WI38 (cell line): ENCODE measurements at regions not wholly inside any gene's neighbourhood (a gene's known extent, or its start where the extent isn't known, plus 50 kb on each side); places are given as distances from the start of the nearest gene placed in this dataset.

ENCODE experiments used
- H3K4me3 ChIP-seq: 2 replicates; pipeline ENCODE4 v1.5.1; 2011; ENCODE audit warnings: low read depth, mild to moderate bottlenecking, control low read depth, low read length
- CTCF ChIP-seq: IDR thresholded peaks from 2 replicates; pipeline ENCODE4 v1.5.1; 2012; ENCODE audit warnings: low read depth, mild to moderate bottlenecking, control low read depth, low read length

- TF ChIP-seq CTCF, result no peak
- no peak overlapping the region for H3K4me3 ChIP-seq
Observed at GRCh38 chr12:105729926-105730325, 399.4 kb downstream of the C12orf75 start.

GRCh38 chr12:105733579-105733978, 403.1 kb downstream of the C12orf75 start:
- no peak overlapping the region for H3K4me3 ChIP-seq
- TF ChIP-seq CTCF, result no peak

- TF ChIP-seq CTCF, result no peak
- no peak overlapping the region for H3K4me3 ChIP-seq
Observed at GRCh38 chr12:105736498-105736897, 402.3 kb downstream of the NUAK1 start.

- TF ChIP-seq CTCF, result no peak
- no peak overlapping the region for H3K4me3 ChIP-seq
Observed at GRCh38 chr12:105738051-105738450, 400.7 kb downstream of the NUAK1 start.

GRCh38 chr12:105740369-105740768, 398.4 kb downstream of the NUAK1 start:
- H3K4me3 ChIP-seq, result no peak overlapping the region
- no peak for TF ChIP-seq CTCF

- no peak for TF ChIP-seq CTCF
- no peak overlapping the region for H3K4me3 ChIP-seq
Observed at GRCh38 chr12:105740970-105741725, 397.6 kb downstream of the NUAK1 start.

- no peak for TF ChIP-seq CTCF
- H3K4me3 ChIP-seq, result no peak overlapping the region
Observed at GRCh38 chr12:105741786-105742566, 396.8 kb downstream of the NUAK1 start.
